SK-N-SH (cell line): ENCODE measurements at regions not wholly inside any gene's neighbourhood (a gene's known extent, or its start where the extent isn't known, plus 50 kb on each side); places are given as distances from the start of the nearest gene placed in this dataset.

ENCODE experiments used
- CTCF ChIA-PET: fragments of 300-600, 350-600 bp; formaldehyde crosslinking; extraction: SDS; loops from one replicate; lab custom pipeline; 2021; lab: Yijun Ruan, JAX
- POLR2A ChIA-PET: fragments of 350-600 bp; sonication (Branson Sonifier 250); formaldehyde crosslinking; extraction: SDS; loops from one replicate; lab custom pipeline; 2020; ENCODE audit warnings: antibody characterized with exemption, inconsistent platforms; lab: Yijun Ruan, JAX
- DNase-seq: peaks from one replicate; pipeline ENCODE4 v3.0.0; 2012
- H2AFZ ChIP-seq: fragments of 200-600 bp; sonication (generic); 2 replicates; pipeline ENCODE4 v1.8.1; 2016; ENCODE audit warnings: antibody characterized with exemption, mild to moderate bottlenecking, low read depth
- H3F3A ChIP-seq: fragments of 200-600 bp; sonication (generic); replicated peaks from 2 replicates; pipeline ENCODE3; 2016; ENCODE audit warnings: antibody characterized with exemption, mild to moderate bottlenecking; ENCODE audit not compliant: insufficient read depth
- H3K27ac ChIP-seq, 2 experiments: fragments of 200-500 bp in 1 of 2; fragments of 200-600 bp in 1 of 2; sonication (Bioruptor generic) in 1 of 2; sonication (generic), shearing (Covaris generic) in 1 of 2; 2 replicates each; pipeline versions ENCODE4 v1.5.1 to v1.6.1; 2014 to 2016; ENCODE audit warnings: low read depth in 2 of 2, inconsistent platforms in 1 of 2, low read length in 1 of 2, mild to moderate bottlenecking in 1 of 2, mixed read lengths in 1 of 2
- H3K27me3 ChIP-seq: fragments of 200-600 bp; sonication (generic), shearing (Covaris generic); 2 replicates; pipeline ENCODE4 v1.6.1; 2016; ENCODE audit warnings: mixed run types; ENCODE audit not compliant: insufficient read depth
- H3K36me3 ChIP-seq, 2 experiments: fragments of 200-500 bp in 1 of 2; fragments of 200-600 bp in 1 of 2; sonication (Bioruptor generic) in 1 of 2; sonication (generic) in 1 of 2; replicated peaks in 1 of 2; 2 replicates each; pipeline versions ENCODE3 to v1.5.1; 2014 to 2016; ENCODE audit warnings: low read length in 1 of 2, mild to moderate bottlenecking in 1 of 2; ENCODE audit not compliant: insufficient read depth in 2 of 2, control insufficient read depth in 1 of 2
- H3K4me1 ChIP-seq, 2 experiments: fragments of 200-500 bp in 1 of 2; fragments of 200-600 bp in 1 of 2; sonication (Bioruptor generic) in 1 of 2; sonication (generic), shearing (Covaris generic) in 1 of 2; 2 replicates each; pipeline versions ENCODE4 v1.5.1 to v1.6.1; 2014 to 2016; ENCODE audit warnings: low read depth in 1 of 2, low read length in 1 of 2, mixed run types in 1 of 2; ENCODE audit not compliant: insufficient read depth in 2 of 2, control insufficient read depth in 1 of 2
- H3K4me2 ChIP-seq: fragments of 200-600 bp; sonication (generic), shearing (Covaris generic); 2 replicates; pipeline ENCODE4 v1.6.1; 2017; ENCODE audit warnings: mixed run types
- H3K4me3 ChIP-seq, 2 experiments: fragments of 200-500 bp in 1 of 2; fragments of 200-600 bp in 1 of 2; sonication (Bioruptor generic) in 1 of 2; sonication (generic), shearing (Covaris generic) in 1 of 2; 2 replicates each; pipeline versions ENCODE4 v1.5.1 to v1.8.1; 2014 to 2016; ENCODE audit warnings: low read depth in 2 of 2, inconsistent platforms in 1 of 2, low read length in 1 of 2, mild to moderate bottlenecking in 1 of 2, mixed read lengths in 1 of 2, moderate library complexity in 1 of 2
- H3K79me2 ChIP-seq: fragments of 200-600 bp; sonication (generic); 2 replicates; pipeline ENCODE4 v1.8.1; 2017; ENCODE audit warnings: mild to moderate bottlenecking; ENCODE audit not compliant: insufficient read depth
- H3K9ac ChIP-seq: fragments of 200-600 bp; sonication (generic); 2 replicates; pipeline ENCODE4 v1.6.1; 2017; ENCODE audit warnings: mixed run types
- H3K9me2 ChIP-seq: fragments of 200-600 bp; sonication (generic); 2 replicates; pipeline ENCODE4 v1.6.1; 2017; ENCODE audit warnings: mixed run types
- H3K9me3 ChIP-seq: fragments of 200-600 bp; sonication (generic); 2 replicates; pipeline ENCODE4 v1.6.1; 2017; ENCODE audit warnings: mixed run types, mild to moderate bottlenecking, moderate library complexity
- H4K20me1 ChIP-seq: fragments of 200-600 bp; sonication (generic); 2 replicates; pipeline ENCODE4 v1.6.1; 2017; ENCODE audit warnings: mild to moderate bottlenecking, mixed run types; ENCODE audit not compliant: insufficient read depth
- CHD2 ChIP-seq: fragments of 150-350 bp; IDR thresholded peaks from 2 replicates; pipeline ENCODE4 v1.6.1; 2018; ENCODE audit warnings: low read length; ENCODE audit not compliant: partially characterized antibody
- ELF1 ChIP-seq: IDR thresholded peaks from 2 replicates; pipeline ENCODE4 v1.4.0; 2012
- EP300 ChIP-seq, 2 experiments: IDR thresholded peaks; 2 replicates each; pipeline versions ENCODE4 v1.4.0 to v1.6.1; 2012; ENCODE audit warnings: borderline replicate concordance in 1 of 2, low read depth in 1 of 2, low read length in 1 of 2
- EZH2phosphoT487 ChIP-seq: fragments of 200-600 bp; sonication (generic); IDR thresholded peaks from 2 replicates; pipeline ENCODE4 v1.6.1; 2017; ENCODE audit warnings: low read depth, mixed run types, mild to moderate bottlenecking, antibody characterized with exemption, moderate library complexity, borderline replicate concordance
- FOSL2 ChIP-seq: IDR thresholded peaks from 2 replicates; pipeline ENCODE4 v1.4.0; 2012; ENCODE audit warnings: low read depth, mild to moderate bottlenecking, moderate library complexity, borderline replicate concordance
- FOXJ3 ChIP-seq: sonication (generic); formaldehyde crosslinking; IDR thresholded peaks from 2 replicates; pipeline ENCODE4 v1.5.1; 2020; ENCODE audit warnings: mild to moderate bottlenecking, missing genetic modification reagents
- FOXM1 ChIP-seq: IDR thresholded peaks from 2 replicates; pipeline ENCODE4 v1.4.0; 2012; ENCODE audit warnings: low read depth, mild to moderate bottlenecking
- GABPA ChIP-seq: IDR thresholded peaks from 2 replicates; pipeline ENCODE4 v1.4.0; 2012; ENCODE audit warnings: low read depth, mild to moderate bottlenecking
- GATA2 ChIP-seq: sonication (generic); formaldehyde crosslinking; IDR thresholded peaks from 2 replicates; pipeline ENCODE4 v1.5.0; 2020; ENCODE audit warnings: mild to moderate bottlenecking, missing genetic modification reagents
- JUND ChIP-seq: IDR thresholded peaks from 2 replicates; pipeline ENCODE4 v1.4.0; 2012
- MEF2A ChIP-seq: IDR thresholded peaks from 2 replicates; pipeline ENCODE4 v1.4.0; 2012; ENCODE audit warnings: low read depth, borderline replicate concordance
- MXI1 ChIP-seq: IDR thresholded peaks from 2 replicates; pipeline ENCODE4 v1.6.1; 2012; ENCODE audit warnings: mild to moderate bottlenecking, low read depth, low read length, improper control_type of control experiment
- NRF1 ChIP-seq: IDR thresholded peaks from 2 replicates; pipeline ENCODE4 v1.6.1; 2012; ENCODE audit warnings: low read depth, mild to moderate bottlenecking, low read length
- PBX3 ChIP-seq: IDR thresholded peaks from 2 replicates; pipeline ENCODE4; 2012
- POLR2AphosphoS5 ChIP-seq: IDR thresholded peaks from 2 replicates; pipeline ENCODE4 v1.6.1; 2012; ENCODE audit warnings: low read depth, low read length
- RAD21 ChIP-seq: IDR thresholded peaks from 2 replicates; pipeline ENCODE4 v1.6.1; 2012; ENCODE audit warnings: mild to moderate bottlenecking, low read length
- RFX5 ChIP-seq: IDR thresholded peaks from 2 replicates; pipeline ENCODE4 v1.6.1; 2012; ENCODE audit warnings: mild to moderate bottlenecking, improper control_type of control experiment, low read length
- RXRA ChIP-seq: IDR thresholded peaks from 2 replicates; pipeline ENCODE4 v1.4.0; 2012; ENCODE audit warnings: low read depth, mild to moderate bottlenecking, borderline replicate concordance
- SIN3A ChIP-seq: IDR thresholded peaks from 2 replicates; pipeline ENCODE4 v1.6.1; 2012; ENCODE audit warnings: low read depth, mild to moderate bottlenecking, low read length, moderate library complexity, borderline replicate concordance
- SMC3 ChIP-seq: IDR thresholded peaks from 2 replicates; pipeline ENCODE4 v1.6.1; 2012; ENCODE audit warnings: low read depth, low read length, improper control_type of control experiment
- TAF1 ChIP-seq: IDR thresholded peaks from 2 replicates; pipeline ENCODE4 v1.6.1; 2012; ENCODE audit warnings: low read depth, mild to moderate bottlenecking, low read length, moderate library complexity, borderline replicate concordance
- TCF12 ChIP-seq: IDR thresholded peaks from 2 replicates; pipeline ENCODE4 v1.4.0; 2012
- WGBS: methylation state at CpG from one replicate; pipeline ENCODE4 v1.1.6; 2017; ENCODE audit warnings: low lambda C conversion rate; 5-methylcytosine and 5-hydroxymethylcytosine counted together
- TF ChIP-seq, protein P1 (sequence below): IDR thresholded peaks from 2 replicates; pipeline ENCODE4 v1.4.0; 2012; ENCODE audit warnings: low read depth
- TF ChIP-seq, protein P2 (sequence below): fragments of 150-350 bp; IDR thresholded peaks from 2 replicates; pipeline ENCODE4 v1.6.1; 2016; ENCODE audit warnings: mild to moderate bottlenecking, low read depth, low read length
- TF ChIP-seq, protein P3 (sequence below): fragments of 150-350 bp; IDR thresholded peaks from 2 replicates; pipeline ENCODE4 v1.6.1; 2017; ENCODE audit warnings: antibody characterized with exemption, low read length, low read depth, borderline replicate concordance

- no peaks in the 10 kb centered on the region for H3K9me2 ChIP-seq
- no peak overlapping the region for H3K27ac ChIP-seq
- no peaks in the 10 kb centered on the region for H4K20me1 ChIP-seq
- no peaks in the 10 kb centered on the region for H3K27me3 ChIP-seq
- peaks cover 8 to 39% of the 10 kb centered on the region in 2 experiments; a peak in 3 of 4 replicates for H3K4me1 ChIP-seq
- H3K36me3 ChIP-seq, result no peaks in the 10 kb centered on the region
- no peak overlapping the region for H2AFZ ChIP-seq
- no peaks in the 10 kb centered on the region for H3K79me2 ChIP-seq
- no peaks in the 10 kb centered on the region for H3K9me3 ChIP-seq
- ChIA-PET POLR2A (no interaction called here), CTCF (no interaction called here)
- H3K4me2 ChIP-seq, result no peak overlapping the region
- 55% methylated on average over 2 of the region's 5 CpGs for WGBS
- TF ChIP-seq TCF12 (no peak), PBX3 (no peak), SMC3 (no peak), CHD2 (no peak), RXRA (no peak), ELF1 (no peak), MEF2A (no peak), SIN3A (no peak), FOXJ3 (no peak), EP300 (IDR thresholded peaks at IDR 0.05; ENCODE audit: borderline replicate concordance in 1 of 2, low read depth in 1 of 2, low read length in 1 of 2) (no peak), GABPA (no peak)
- TF ChIP-seq, protein P1, sequence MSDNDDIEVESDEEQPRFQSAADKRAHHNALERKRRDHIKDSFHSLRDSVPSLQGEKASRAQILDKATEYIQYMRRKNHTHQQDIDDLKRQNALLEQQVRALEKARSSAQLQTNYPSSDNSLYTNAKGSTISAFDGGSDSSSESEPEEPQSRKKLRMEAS, result no peak
- TF ChIP-seq, all 33 proteins: peak for 0
- no peak for DNase-seq
- Histone ChIP-seq H3K4me3 (no peak overlapping the region), H3K9ac (no peak overlapping the region), H3F3A (no peaks in the 10 kb centered on the region)
Measured at GRCh38 chr5:142385194-142385593, 60.4 kb upstream of the SPRY4 start.

- Histone ChIP-seq H3K4me2 (no peak overlapping the region), H3K4me1 (peaks cover 0 to 28% of the 10 kb centered on the region in 2 experiments; a peak in 3 of 4 replicates), H2AFZ (no peak overlapping the region), H3F3A (peaks cover 3% of the 10 kb centered on the region), H3K9me3 (no peaks in the 10 kb centered on the region), H3K9ac (no peak overlapping the region), H3K79me2 (no peaks in the 10 kb centered on the region), H3K4me3 (no peak overlapping the region), H4K20me1 (no peaks in the 10 kb centered on the region), H3K27ac (no peak overlapping the region), H3K9me2 (no peaks in the 10 kb centered on the region), H3K36me3 (peaks cover 0 to 6% of the 10 kb centered on the region in 2 experiments), H3K27me3 (no peaks in the 10 kb centered on the region)
- TF ChIP-seq JUND, result no peak
- no peak for TF ChIP-seq GATA2 (CRISPR knock-in tag)
- TF ChIP-seq ELF1, result no peak
- TF ChIP-seq TCF12, result no peak
- no peak for TF ChIP-seq GABPA
- no peak for TF ChIP-seq FOSL2
- TF ChIP-seq FOXM1, result no peak
- TF ChIP-seq, protein P2, sequence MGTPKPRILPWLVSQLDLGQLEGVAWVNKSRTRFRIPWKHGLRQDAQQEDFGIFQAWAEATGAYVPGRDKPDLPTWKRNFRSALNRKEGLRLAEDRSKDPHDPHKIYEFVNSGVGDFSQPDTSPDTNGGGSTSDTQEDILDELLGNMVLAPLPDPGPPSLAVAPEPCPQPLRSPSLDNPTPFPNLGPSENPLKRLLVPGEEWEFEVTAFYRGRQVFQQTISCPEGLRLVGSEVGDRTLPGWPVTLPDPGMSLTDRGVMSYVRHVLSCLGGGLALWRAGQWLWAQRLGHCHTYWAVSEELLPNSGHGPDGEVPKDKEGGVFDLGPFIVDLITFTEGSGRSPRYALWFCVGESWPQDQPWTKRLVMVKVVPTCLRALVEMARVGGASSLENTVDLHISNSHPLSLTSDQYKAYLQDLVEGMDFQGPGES, result no peak
- no peak for TF ChIP-seq RAD21
- TF ChIP-seq EZH2phosphoT487, result no peak
- TF ChIP-seq POLR2AphosphoS5, result no peak
- TF ChIP-seq MXI1, result no peak
- TF ChIP-seq MEF2A, result no peak
- TF ChIP-seq, protein P3, sequence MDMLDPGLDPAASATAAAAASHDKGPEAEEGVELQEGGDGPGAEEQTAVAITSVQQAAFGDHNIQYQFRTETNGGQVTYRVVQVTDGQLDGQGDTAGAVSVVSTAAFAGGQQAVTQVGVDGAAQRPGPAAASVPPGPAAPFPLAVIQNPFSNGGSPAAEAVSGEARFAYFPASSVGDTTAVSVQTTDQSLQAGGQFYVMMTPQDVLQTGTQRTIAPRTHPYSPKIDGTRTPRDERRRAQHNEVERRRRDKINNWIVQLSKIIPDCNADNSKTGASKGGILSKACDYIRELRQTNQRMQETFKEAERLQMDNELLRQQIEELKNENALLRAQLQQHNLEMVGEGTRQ, result no peak
- no peak for TF ChIP-seq TAF1
- TF ChIP-seq RFX5, result no peak
- TF ChIP-seq NRF1, result no peak
- no peak for TF ChIP-seq RXRA
- ChIA-PET POLR2A (no interaction called here), CTCF (interaction anchor here (1.1 kb wide), 1 partner anchor 31 kb away, joined by 4 read pairs; no protein-coding TSS in a partner anchor)
- no peak for DNase-seq
- WGBS, result 90% methylated on average over 3 of the region's 3 CpGs
Measured at GRCh38 chr5:142384014-142384413, 59.2 kb upstream of the SPRY4 start.
